Skeletal muscle tissue (tissue), 3 donors: ENCODE measurements at regions not wholly inside any gene's neighbourhood (a gene's known extent, or its start where the extent isn't known, plus 50 kb on each side); places are given as distances from the start of the nearest gene placed in this dataset.

Source experiments
- H3K27ac ChIP-seq: one replicate; pipeline ENCODE4 v1.7.0; 2013; ENCODE audit warnings: mild to moderate bottlenecking, low read depth, low read length, inconsistent platforms
- H3K27me3 ChIP-seq, 3 donors: one replicate each; pipeline ENCODE4 v1.7.0; 2013; ENCODE audit warnings: low read length in 3 of 3; ENCODE audit not compliant: control insufficient read depth in 3 of 3, insufficient read depth in 3 of 3
- H3K36me3 ChIP-seq, 3 donors: one replicate each; pipeline ENCODE4 v1.7.0; 2013; ENCODE audit warnings: low read length in 3 of 3; ENCODE audit not compliant: control insufficient read depth in 3 of 3, insufficient read depth in 3 of 3
- H3K4me1 ChIP-seq, 3 donors: one replicate each; pipeline ENCODE4 v1.7.0; 2013; ENCODE audit warnings: low read length in 3 of 3, mild to moderate bottlenecking in 3 of 3; ENCODE audit not compliant: control insufficient read depth in 3 of 3, insufficient read depth in 3 of 3
- H3K4me3 ChIP-seq, 3 donors: one replicate each; pipeline ENCODE4 v1.7.0; 2013; ENCODE audit warnings: low read length in 3 of 3
- H3K9ac ChIP-seq, 3 donors: one replicate each; pipeline ENCODE4 v1.7.0; 2013; ENCODE audit warnings: low read length in 3 of 3, mild to moderate bottlenecking in 3 of 3, moderate library complexity in 2 of 3, low read depth in 1 of 3
- H3K9me3 ChIP-seq, 3 donors: one replicate each; pipeline ENCODE4 v1.7.0; 2013; ENCODE audit warnings: low read length in 3 of 3; ENCODE audit not compliant: control insufficient read depth in 3 of 3
- donor health status: Osteomylitis.

GRCh38 chr2:107462181-107462580 is 364.5 kb upstream of the RGPD4 start:
- Histone ChIP-seq H3K36me3 (no peaks in the 10 kb centered on the region), H3K27me3 (no peaks in the 10 kb centered on the region), H3K9me3 (no peaks in the 10 kb centered on the region), H3K4me1 (no peaks in the 10 kb centered on the region), H3K27ac (no peak overlapping the region), H3K9ac (no peak overlapping the region), H3K4me3 (no peak overlapping the region)

- Histone ChIP-seq H3K9ac (no peak overlapping the region), H3K27ac (no peak overlapping the region), H3K36me3 (no peaks in the 10 kb centered on the region), H3K27me3 (no peaks in the 10 kb centered on the region), H3K4me3 (no peak overlapping the region), H3K4me1 (no peaks in the 10 kb centered on the region), H3K9me3 (no peaks in the 10 kb centered on the region)
Measured at GRCh38 chr2:107466241-107466640, 360.5 kb upstream of the RGPD4 start.

GRCh38 chr2:107466984-107467773 is 359.5 kb upstream of the RGPD4 start:
- Histone ChIP-seq H3K4me3 (no peak overlapping the region), H3K9ac (no peak overlapping the region), H3K4me1 (no peaks in the 10 kb centered on the region), H3K27ac (no peak overlapping the region), H3K36me3 (no peaks in the 10 kb centered on the region), H3K9me3 (no peaks in the 10 kb centered on the region), H3K27me3 (no peaks in the 10 kb centered on the region)

GRCh38 chr2:107469437-107469995 is 357.2 kb upstream of the RGPD4 start:
- H3K4me1 ChIP-seq, result no peaks in the 10 kb centered on the region
- no peaks in the 10 kb centered on the region for H3K27me3 ChIP-seq
- H3K27ac ChIP-seq, result no peak overlapping the region
- H3K4me3 ChIP-seq, result no peak overlapping the region
- H3K36me3 ChIP-seq, result no peaks in the 10 kb centered on the region
- no peak overlapping the region for H3K9ac ChIP-seq
- H3K9me3 ChIP-seq, result no peaks in the 10 kb centered on the region

- Histone ChIP-seq H3K4me3 (no peak overlapping the region), H3K27me3 (no peaks in the 10 kb centered on the region), H3K4me1 (no peaks in the 10 kb centered on the region), H3K9ac (no peak overlapping the region), H3K36me3 (no peaks in the 10 kb centered on the region), H3K27ac (no peak overlapping the region), H3K9me3 (peaks cover 0 to 3% (median 0%) of the 10 kb centered on the region in 3 donors)
Measured at GRCh38 chr2:107473150-107473549, 353.5 kb upstream of the RGPD4 start.

- H3K9ac ChIP-seq, result no peak overlapping the region
- H3K27me3 ChIP-seq, result no peaks in the 10 kb centered on the region
- no peaks in the 10 kb centered on the region for H3K36me3 ChIP-seq
- H3K9me3 ChIP-seq, result peaks cover 0 to 3% (median 0%) of the 10 kb centered on the region in 3 donors
- H3K4me3 ChIP-seq, result no peak overlapping the region
- H3K27ac ChIP-seq, result no peak overlapping the region
- no peaks in the 10 kb centered on the region for H3K4me1 ChIP-seq
Measured at GRCh38 chr2:107475859-107476258, 350.8 kb upstream of the RGPD4 start.

GRCh38 chr2:107502539-107502938 is 324.2 kb upstream of the RGPD4 start:
- Histone ChIP-seq H3K4me3 (no peak overlapping the region), H3K9ac (no peak overlapping the region), H3K27ac (no peak overlapping the region), H3K36me3 (no peaks in the 10 kb centered on the region), H3K27me3 (no peaks in the 10 kb centered on the region), H3K4me1 (no peaks in the 10 kb centered on the region), H3K9me3 (peaks cover 0 to 3% (median 0%) of the 10 kb centered on the region in 3 donors)

- Histone ChIP-seq H3K36me3 (no peaks in the 10 kb centered on the region), H3K27me3 (no peaks in the 10 kb centered on the region), H3K9me3 (no peaks in the 10 kb centered on the region), H3K27ac (no peak overlapping the region), H3K9ac (no peak overlapping the region), H3K4me1 (no peaks in the 10 kb centered on the region), H3K4me3 (no peak overlapping the region)
Measured at GRCh38 chr2:107511970-107512789, 314.5 kb upstream of the RGPD4 start.

- Histone ChIP-seq H3K27ac (no peak overlapping the region), H3K27me3 (no peaks in the 10 kb centered on the region), H3K9me3 (no peaks in the 10 kb centered on the region), H3K4me3 (no peak overlapping the region), H3K4me1 (no peaks in the 10 kb centered on the region), H3K9ac (no peak overlapping the region), H3K36me3 (no peaks in the 10 kb centered on the region)
Measured at GRCh38 chr2:107525406-107525805, 301.3 kb upstream of the RGPD4 start.

GRCh38 chr2:107529146-107529545 is 297.5 kb upstream of the RGPD4 start:
- Histone ChIP-seq H3K27ac (no peak overlapping the region), H3K36me3 (no peaks in the 10 kb centered on the region), H3K9me3 (no peaks in the 10 kb centered on the region), H3K4me3 (peak overlapping the region in 1 of 3 donors; percentile 6), H3K27me3 (no peaks in the 10 kb centered on the region), H3K4me1 (no peaks in the 10 kb centered on the region), H3K9ac (no peak overlapping the region)
